Heart left ventricle (tissue), 13 donors: ENCODE measurements at regions not wholly inside any gene's neighbourhood (a gene's known extent, or its start where the extent isn't known, plus 50 kb on each side); places are given as distances from the start of the nearest gene placed in this dataset.

Source experiments
- POLR2A ChIP-seq, 2 donors: fragments of 450-650 bp; IDR thresholded peaks; one replicate each; pipeline ENCODE4 v1.6.1; 2017; ENCODE audit warnings: antibody characterized with exemption in 2 of 2, mild to moderate bottlenecking in 2 of 2, moderate library complexity in 2 of 2
- TF ChIP-seq, protein P1 (sequence below), 12 donors: fragments of 200-600 bp; sonication (generic) in 4 of 12; IDR thresholded peaks; one replicate each; pipeline versions ENCODE4 v1.5.0 to v1.8.0; 2018 to 2022; ENCODE audit warnings: antibody characterized with exemption in 12 of 12, mild to moderate bottlenecking in 5 of 12
- donor health status: ischemic (EF 13 %, LVEDD 7.1; RV severe dilation, severe dysfunction).
- donor health status: DM: no; HTN: yes; CAD: no.
- donor health status: DM: no; HTN: no; CAD: no.
- donor health status: ischemic (EF 25% LVEDD 6.9; RV normal size, moderate dysfunction).
- donor health status: ischemic (EF 25% LVEDD 5.7; RV mildly dilated, moderate dysfunction).
- donor health status: ischemic (EF 35%, LVEDD 5.7; RV mildly dilated, moderate dysfunction).
- donor health status: nonischemic (EF 11% LVEDD 7.7; RV severe dilation, severe dysfunction).
- donor health status: DM: yes; HTN: yes; CAD: no.
- donor health status: PGD.
- donor health status: ischemic (EF 29% LVEDD 5.4; RV normal size, mild dysfunction).
- donor health status: nonischemic (EF 23%, LVEDD 6.1; RV moderate dilation, normal function).

DNA sequence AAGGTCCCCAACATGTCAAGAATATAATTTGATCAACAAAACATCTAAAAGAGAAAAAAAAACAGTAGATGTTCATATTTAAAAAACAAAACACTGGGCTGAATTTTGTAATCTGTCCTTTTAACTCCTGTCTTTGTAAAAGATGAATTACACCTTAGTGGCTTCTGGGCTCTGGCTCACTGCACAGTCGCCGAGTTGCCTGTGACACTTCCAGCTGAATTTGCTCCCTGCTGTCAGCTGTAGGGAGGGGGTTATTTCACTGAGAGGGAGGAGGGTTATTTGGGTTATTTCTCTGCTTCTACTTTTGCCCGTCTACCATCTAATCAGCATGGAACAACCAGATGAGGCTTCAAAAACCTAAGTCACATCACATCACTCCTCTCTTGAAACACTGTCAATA lies 193.0 kb upstream of the ZC3H12A start:
- no peak for TF ChIP-seq POLR2A (IDR thresholded peaks at IDR 0.05)
- TF ChIP-seq, protein P1, sequence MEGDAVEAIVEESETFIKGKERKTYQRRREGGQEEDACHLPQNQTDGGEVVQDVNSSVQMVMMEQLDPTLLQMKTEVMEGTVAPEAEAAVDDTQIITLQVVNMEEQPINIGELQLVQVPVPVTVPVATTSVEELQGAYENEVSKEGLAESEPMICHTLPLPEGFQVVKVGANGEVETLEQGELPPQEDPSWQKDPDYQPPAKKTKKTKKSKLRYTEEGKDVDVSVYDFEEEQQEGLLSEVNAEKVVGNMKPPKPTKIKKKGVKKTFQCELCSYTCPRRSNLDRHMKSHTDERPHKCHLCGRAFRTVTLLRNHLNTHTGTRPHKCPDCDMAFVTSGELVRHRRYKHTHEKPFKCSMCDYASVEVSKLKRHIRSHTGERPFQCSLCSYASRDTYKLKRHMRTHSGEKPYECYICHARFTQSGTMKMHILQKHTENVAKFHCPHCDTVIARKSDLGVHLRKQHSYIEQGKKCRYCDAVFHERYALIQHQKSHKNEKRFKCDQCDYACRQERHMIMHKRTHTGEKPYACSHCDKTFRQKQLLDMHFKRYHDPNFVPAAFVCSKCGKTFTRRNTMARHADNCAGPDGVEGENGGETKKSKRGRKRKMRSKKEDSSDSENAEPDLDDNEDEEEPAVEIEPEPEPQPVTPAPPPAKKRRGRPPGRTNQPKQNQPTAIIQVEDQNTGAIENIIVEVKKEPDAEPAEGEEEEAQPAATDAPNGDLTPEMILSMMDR (IDR thresholded peaks at IDR 0.05) = no peak
